B cell (primary cell): ENCODE measurements at regions not wholly inside any gene's neighbourhood (a gene's known extent, or its start where the extent isn't known, plus 50 kb on each side); places are given as distances from the start of the nearest gene placed in this dataset.

ENCODE experiments used
- ATAC-seq: fragments of 200-7000 bp; cut with Tn5 transposase; one replicate; pipeline ENCODE4 v1.10.0; 2021; ENCODE audit warnings: low read depth, mild to moderate bottlenecking, moderate number of reproducible peaks, moderate library complexity
- CTCF ChIA-PET: fragments of 350-600 bp; sonication (Branson Sonifier 250); formaldehyde crosslinking; loops from one replicate; lab custom pipeline; 2021; ENCODE audit warnings: antibody characterized with exemption, inconsistent platforms; lab: Charles Lee
- POLR2A ChIA-PET: fragments of 350-600 bp; sonication (Branson Sonifier 250); formaldehyde crosslinking; loops from one replicate; lab custom pipeline; 2021; ENCODE audit warnings: antibody characterized with exemption; lab: Charles Lee
- DNase-seq: peaks from one replicate; pipeline ENCODE4 v3.0.0; 2013
- H2AFZ ChIP-seq: 2 replicates; pipeline ENCODE4 v1.6.1; 2012; ENCODE audit warnings: mild to moderate bottlenecking, low read depth, low read length; ENCODE audit not compliant: insufficient read depth, poor library complexity, severe bottlenecking
- H3K27ac ChIP-seq, 2 donors: 1 replicate in 1 of 2; 2 replicates in 1 of 2; pipeline ENCODE4 v1.5.1; 2012 to 2013; ENCODE audit warnings: low read length in 2 of 2, mild to moderate bottlenecking in 2 of 2, moderate library complexity in 1 of 2
- H3K27me3 ChIP-seq, 4 experiments: fragments of 200-600 bp in 1 of 4; sonication (generic) in 1 of 4; replicated peaks in 1 of 4; 1 replicate in 2 of 4; 2 replicates in 2 of 4; pipeline versions ENCODE4 v1.6.1 to v1.7.0; 2013 to 2016; ENCODE audit warnings: low read length in 3 of 4, mild to moderate bottlenecking in 2 of 4, mixed read lengths in 1 of 4, moderate library complexity in 1 of 4; ENCODE audit not compliant: insufficient read depth in 4 of 4, control insufficient read depth in 3 of 4; ENCODE audit errors: control extremely low read depth in 1 of 4
- H3K36me3 ChIP-seq, 2 experiments: replicated peaks in 1 of 2; 1 replicate in 1 of 2; 2 replicates in 1 of 2; pipeline versions ENCODE4 v1.6.1 to v1.7.1; 2013; ENCODE audit warnings: low read length in 1 of 2; ENCODE audit not compliant: insufficient read depth in 2 of 2, control insufficient read depth in 1 of 2; ENCODE audit errors: control extremely low read depth in 1 of 2, extremely low read depth in 1 of 2
- H3K4me1 ChIP-seq, 2 donors: fragments of 200-600 bp in 1 of 2; sonication (generic) in 1 of 2; 1 replicate in 1 of 2; 2 replicates in 1 of 2; pipeline versions ENCODE4 v1.5.1 to v1.6.1; 2013 to 2017; ENCODE audit warnings: low read length in 2 of 2; ENCODE audit not compliant: control insufficient read depth in 2 of 2, insufficient read depth in 2 of 2
- H3K4me2 ChIP-seq: replicated peaks from 2 replicates; pipeline ENCODE3; 2012; ENCODE audit warnings: mild to moderate bottlenecking, low read depth, low read length; ENCODE audit not compliant: poor library complexity, severe bottlenecking
- H3K4me3 ChIP-seq, 5 experiments: fragments of 200-600 bp in 1 of 5; sonication (generic) in 1 of 5; 1 replicate in 3 of 5; 2 replicates in 2 of 5; pipeline versions ENCODE4 v1.5.1 to v1.7.0; 2011 to 2016; ENCODE audit warnings: low read length in 4 of 5, mild to moderate bottlenecking in 4 of 5, low read depth in 2 of 5, control low read depth in 1 of 5, moderate library complexity in 1 of 5; ENCODE audit not compliant: insufficient read depth in 1 of 5; ENCODE audit errors: control extremely low read depth in 1 of 5, extremely low read depth in 1 of 5
- H3K79me2 ChIP-seq: fragments of 200-600 bp; sonication (generic); one replicate; pipeline ENCODE4 v1.6.0; 2016; ENCODE audit warnings: low read length; ENCODE audit not compliant: control insufficient read depth, insufficient read depth
- H3K9ac ChIP-seq: fragments of 200-600 bp; sonication (generic); 2 replicates; pipeline ENCODE4 v1.6.1; 2017; ENCODE audit warnings: mild to moderate bottlenecking, low read length, moderate library complexity
- H3K9me3 ChIP-seq, 3 donors: one replicate each; pipeline versions ENCODE4 v1.6.1 to v1.7.1; 2013; ENCODE audit warnings: low read length in 2 of 3; ENCODE audit not compliant: control insufficient read depth in 2 of 3, insufficient read depth in 1 of 3; ENCODE audit errors: control extremely low read depth in 1 of 3
- H4K20me1 ChIP-seq: 2 replicates; pipeline ENCODE4 v1.6.0; 2012; ENCODE audit warnings: mild to moderate bottlenecking, low read length; ENCODE audit not compliant: insufficient read depth, control insufficient read depth, poor library complexity, severe bottlenecking
- H3K27ac Mint-ChIP-seq: one replicate; pipeline ENCODE4 v1.8.0; 2021; ENCODE audit warnings: mixed read lengths
- H3K27me3 Mint-ChIP-seq: one replicate; pipeline ENCODE4 v1.8.0; 2021; ENCODE audit warnings: mixed read lengths
- H3K4me1 Mint-ChIP-seq: one replicate; pipeline ENCODE4 v1.8.0; 2021; ENCODE audit warnings: mixed read lengths
- H3K4me3 Mint-ChIP-seq: one replicate; pipeline ENCODE4 v1.8.0; 2021; ENCODE audit warnings: mixed read lengths
- H3K9me3 Mint-ChIP-seq: one replicate; pipeline ENCODE4 v1.8.0; 2022; ENCODE audit warnings: mixed read lengths; ENCODE audit not compliant: insufficient read depth
- EZH2 ChIP-seq: IDR thresholded peaks from 2 replicates; pipeline ENCODE4 v1.6.1; 2012; ENCODE audit warnings: borderline replicate concordance, low read depth, mild to moderate bottlenecking, moderate library complexity, low read length; ENCODE audit not compliant: insufficient read depth, poor library complexity, severe bottlenecking
- WGBS: methylation state at CpG from one replicate; pipeline ENCODE4 v1.1.5; 2013; ENCODE audit warnings: missing lambda C conversion rate; ENCODE audit not compliant: insufficient coverage; 5-methylcytosine and 5-hydroxymethylcytosine counted together
- intact Hi-C: fragments of 100-400 bp; cut with micrococcal nuclease; formaldehyde crosslinking; loops from one replicate; pipeline ENCODE4 v1.10.0; 2022
- TF ChIP-seq, protein P1 (sequence below): fragments of 200-600 bp; IDR thresholded peaks from one replicate; pipeline ENCODE4 v1.8.0; 2022; ENCODE audit warnings: antibody characterized with exemption, mild to moderate bottlenecking

DNA sequence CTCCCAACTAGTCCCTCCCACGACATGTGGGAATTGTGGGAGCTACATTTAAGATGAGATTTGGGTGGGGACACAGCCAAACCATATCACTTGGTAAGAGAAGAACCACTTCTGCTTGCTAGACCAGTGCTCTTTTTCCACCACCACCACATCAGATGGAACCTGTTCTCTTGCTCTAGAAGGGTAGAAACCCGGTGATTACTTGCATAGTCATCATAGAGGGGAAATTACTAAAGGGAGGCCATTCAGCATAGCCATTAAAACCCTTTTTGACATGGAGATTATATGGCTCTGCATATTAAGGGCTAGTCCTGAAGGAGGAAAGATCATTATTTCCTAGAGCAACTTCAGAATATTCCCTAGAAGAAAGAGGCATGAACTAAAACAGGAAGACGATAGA is 1188.0 kb downstream of the CDH11 start:
- H3K4me1 Mint-ChIP-seq, result no peaks in the 10 kb centered on the region
- Histone ChIP-seq H3K36me3 (no peaks in the 10 kb centered on the region), H3K4me3 (no peak overlapping the region), H3K4me1 (no peaks in the 10 kb centered on the region), H3K27me3 (no peaks in the 10 kb centered on the region), H3K4me2 (no peak overlapping the region), H3K9ac (no peak overlapping the region), H3K9me3 (no peaks in the 10 kb centered on the region), H2AFZ (no peak overlapping the region), H3K27ac (no peak overlapping the region), H3K79me2 (no peaks in the 10 kb centered on the region), H4K20me1 (no peaks in the 10 kb centered on the region)
- no peaks in the 10 kb centered on the region for H3K27me3 Mint-ChIP-seq
- no peak overlapping the region for H3K4me3 Mint-ChIP-seq
- no CpG with 5 or more reads among the region's 3 CpGs for WGBS
- DNase-seq, result no peak
- intact Hi-C loops, result no loop called here
- peaks cover 7% of the 10 kb centered on the region for H3K9me3 Mint-ChIP-seq
- ChIA-PET CTCF (no interaction called here), POLR2A (no interaction called here)
- ATAC-seq, result no peak
- no peak overlapping the region for H3K27ac Mint-ChIP-seq
- TF ChIP-seq, protein P1, sequence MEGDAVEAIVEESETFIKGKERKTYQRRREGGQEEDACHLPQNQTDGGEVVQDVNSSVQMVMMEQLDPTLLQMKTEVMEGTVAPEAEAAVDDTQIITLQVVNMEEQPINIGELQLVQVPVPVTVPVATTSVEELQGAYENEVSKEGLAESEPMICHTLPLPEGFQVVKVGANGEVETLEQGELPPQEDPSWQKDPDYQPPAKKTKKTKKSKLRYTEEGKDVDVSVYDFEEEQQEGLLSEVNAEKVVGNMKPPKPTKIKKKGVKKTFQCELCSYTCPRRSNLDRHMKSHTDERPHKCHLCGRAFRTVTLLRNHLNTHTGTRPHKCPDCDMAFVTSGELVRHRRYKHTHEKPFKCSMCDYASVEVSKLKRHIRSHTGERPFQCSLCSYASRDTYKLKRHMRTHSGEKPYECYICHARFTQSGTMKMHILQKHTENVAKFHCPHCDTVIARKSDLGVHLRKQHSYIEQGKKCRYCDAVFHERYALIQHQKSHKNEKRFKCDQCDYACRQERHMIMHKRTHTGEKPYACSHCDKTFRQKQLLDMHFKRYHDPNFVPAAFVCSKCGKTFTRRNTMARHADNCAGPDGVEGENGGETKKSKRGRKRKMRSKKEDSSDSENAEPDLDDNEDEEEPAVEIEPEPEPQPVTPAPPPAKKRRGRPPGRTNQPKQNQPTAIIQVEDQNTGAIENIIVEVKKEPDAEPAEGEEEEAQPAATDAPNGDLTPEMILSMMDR, result no peak
- no peak for TF ChIP-seq EZH2

DNA sequence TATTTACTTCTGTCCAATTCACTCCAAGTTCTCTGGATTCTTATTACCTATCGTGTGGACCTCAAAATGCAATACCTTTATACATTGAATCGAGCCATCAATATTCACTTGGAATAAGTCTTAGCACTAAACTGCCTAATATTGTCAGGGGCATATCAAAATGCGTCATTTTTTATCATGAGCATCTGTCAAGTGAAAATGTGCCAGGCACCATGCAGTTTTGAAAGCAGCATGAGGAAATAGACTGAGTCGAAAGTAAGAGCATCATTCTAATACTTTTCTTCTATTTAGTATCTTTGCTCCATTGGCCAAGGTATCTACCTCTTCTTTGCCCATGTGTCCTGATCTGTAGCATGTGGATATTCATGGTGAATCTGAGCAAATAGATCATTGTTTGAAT is 1193.4 kb downstream of the CDH11 start:
- Mint-ChIP-seq H3K4me3 (no peak overlapping the region), H3K9me3 (peaks cover 13% of the 10 kb centered on the region), H3K27ac (no peak overlapping the region), H3K4me1 (no peaks in the 10 kb centered on the region), H3K27me3 (no peaks in the 10 kb centered on the region)
- H3K36me3 ChIP-seq, result no peaks in the 10 kb centered on the region
- TF ChIP-seq, protein P1, result no peak
- no peak for TF ChIP-seq EZH2
- ATAC-seq, result no peak
- ChIA-PET CTCF (no interaction called here), POLR2A (no interaction called here)
- no peak overlapping the region for H3K27ac ChIP-seq
- no peaks in the 10 kb centered on the region for H3K27me3 ChIP-seq
- H3K4me2 ChIP-seq, result no peak overlapping the region
- H3K4me1 ChIP-seq, result no peaks in the 10 kb centered on the region
- H2AFZ ChIP-seq, result no peak overlapping the region
- no peak for DNase-seq
- intact Hi-C loops, result no loop called here
- H4K20me1 ChIP-seq, result no peaks in the 10 kb centered on the region
- WGBS, result 88% methylated on average over 3 of the region's 4 CpGs
- no peak overlapping the region for H3K9ac ChIP-seq
- no peaks in the 10 kb centered on the region for H3K79me2 ChIP-seq
- no peak overlapping the region for H3K4me3 ChIP-seq
- H3K9me3 ChIP-seq, result peaks cover 0 to 4% (median 0%) of the 10 kb centered on the region in 3 donors
